Daoy (cell line): ENCODE measurements at regions not wholly inside any gene's neighbourhood (a gene's known extent, or its start where the extent isn't known, plus 50 kb on each side); places are given as distances from the start of the nearest gene placed in this dataset.
"Not testable (repeated sequence)": the region's sequence is repeated elsewhere in the genome, so short reads cannot be mapped to it uniquely, and the experiment has no call there.

Experiments
- DNase-seq: peaks from one replicate; pipeline ENCODE4 v3.0.0-alpha.2; 2015; ENCODE audit warnings: low read depth

GRCh38 chr6:20263059-20263458 lies 50.8 kb upstream of the MBOAT1 start:
- DNase-seq: no peak

GRCh38 chr6:20265842-20266241 lies 53.6 kb upstream of the MBOAT1 start:
- DNase-seq: no peak

DNA sequence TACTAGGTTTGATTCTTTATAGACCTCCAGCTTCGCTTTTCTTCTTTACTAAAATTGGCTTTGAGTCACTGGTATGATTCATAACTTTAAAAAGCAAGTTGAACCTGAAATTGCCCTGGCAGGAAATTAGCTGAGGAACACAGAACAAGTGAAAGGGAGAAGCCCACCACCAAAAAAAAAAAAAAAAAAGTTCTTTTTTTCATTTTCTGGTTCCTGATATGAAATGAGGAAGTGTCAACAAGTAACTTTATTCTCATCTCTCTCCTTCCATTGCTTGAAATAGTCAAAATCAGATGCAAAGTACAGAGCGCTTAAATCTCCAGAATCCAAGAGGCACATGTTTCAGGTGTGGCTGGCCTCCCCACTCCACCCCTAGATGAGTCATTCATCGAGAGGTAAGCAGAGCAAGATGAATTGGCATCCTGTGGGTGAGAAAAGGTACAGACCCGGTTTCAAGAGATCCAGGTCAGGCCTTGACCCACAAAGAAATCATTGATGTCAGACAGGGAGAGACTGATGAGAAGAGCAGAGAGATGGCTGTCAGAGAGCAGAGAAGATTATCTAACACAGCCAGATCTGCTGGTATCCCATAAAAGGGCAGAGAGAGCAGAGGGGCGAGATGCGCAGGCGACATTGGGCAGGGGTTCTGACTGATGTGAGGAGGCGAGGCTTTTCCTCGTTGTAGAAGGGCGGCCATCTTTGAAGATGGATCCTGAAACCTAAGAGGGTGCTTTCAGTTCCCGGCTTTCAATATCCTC lies 54.8 kb upstream of the MBOAT1 start:
- DNase-seq: no peak

DNA sequence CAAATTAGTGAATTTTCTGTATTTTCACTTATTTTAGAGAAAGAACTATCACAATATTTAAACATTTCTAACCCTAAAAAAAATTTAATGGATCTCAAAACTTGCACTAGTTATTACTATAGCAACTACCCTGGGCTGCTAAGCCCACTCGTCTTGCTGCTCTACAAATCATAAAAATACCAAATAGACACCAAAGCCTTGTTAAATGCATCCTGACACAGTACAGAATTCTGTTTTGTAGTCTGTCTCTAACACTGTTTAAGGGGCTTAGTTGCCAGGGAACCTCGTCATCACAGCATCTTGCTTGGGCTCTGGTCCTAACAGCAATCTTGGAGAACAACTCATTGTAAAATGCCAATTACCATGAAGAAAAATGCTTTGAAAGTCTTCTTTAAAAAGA lies 56.9 kb upstream of the MBOAT1 start:
- DNase-seq: no peak

DNA sequence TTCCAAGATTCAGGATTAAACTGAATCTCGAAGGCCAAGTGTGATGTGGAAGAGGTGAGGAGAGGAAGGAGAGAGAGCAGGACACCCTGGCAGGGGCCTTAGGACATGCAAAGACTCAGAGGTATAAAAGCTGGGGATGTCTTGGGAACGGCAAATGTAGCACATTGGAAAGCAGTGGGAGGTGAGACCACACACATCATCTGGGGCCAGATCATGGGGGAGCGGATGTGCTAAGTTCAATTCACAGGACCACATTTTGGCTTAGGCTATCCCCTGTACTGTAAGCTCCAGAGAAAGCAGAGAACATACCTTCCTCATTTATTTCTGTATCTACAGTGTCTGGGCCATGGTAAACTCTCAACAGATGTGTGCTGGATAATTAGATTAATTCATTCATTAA lies 59.5 kb upstream of the MBOAT1 start:
- no peak for DNase-seq

DNA sequence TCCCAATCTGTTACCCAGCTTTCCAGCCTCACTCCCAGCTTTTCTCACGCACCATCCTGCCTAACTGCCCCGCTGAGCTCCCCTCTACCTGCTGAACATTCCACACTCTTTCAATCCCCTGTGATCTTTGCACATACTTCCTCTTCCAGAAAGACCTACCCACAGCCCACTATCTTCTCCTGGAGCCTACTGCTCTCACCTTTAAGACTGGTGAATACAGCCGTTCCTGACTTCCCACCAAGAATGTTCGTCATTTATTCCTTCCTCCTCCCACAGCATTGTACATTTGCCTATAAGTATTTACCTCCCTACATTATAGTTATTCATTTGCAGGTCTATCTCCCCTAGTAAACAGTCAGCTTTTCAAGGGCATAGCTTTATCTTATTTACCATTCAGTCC lies 61.9 kb upstream of the MBOAT1 start:
- no peak for DNase-seq

DNA sequence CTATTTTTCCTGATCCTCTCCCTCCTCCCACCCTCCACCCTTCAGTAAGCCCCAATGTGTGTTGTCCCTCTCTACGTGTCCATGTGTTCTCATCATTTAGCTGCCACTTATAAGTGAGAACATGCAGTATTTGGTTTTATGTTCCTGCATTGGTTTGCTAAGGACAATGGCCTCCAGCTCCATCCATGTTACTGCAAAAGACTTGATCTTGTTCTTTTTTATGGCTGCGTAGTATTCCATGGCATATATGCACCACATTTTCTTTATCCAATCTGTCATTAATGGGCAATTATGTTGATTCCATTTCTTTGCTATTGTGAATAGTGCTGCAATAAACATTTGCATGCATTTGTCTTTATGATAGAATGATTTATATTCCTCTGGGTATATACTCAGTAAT lies 63.6 kb upstream of the MBOAT1 start:
- DNase-seq: not testable (repeated sequence)

DNA sequence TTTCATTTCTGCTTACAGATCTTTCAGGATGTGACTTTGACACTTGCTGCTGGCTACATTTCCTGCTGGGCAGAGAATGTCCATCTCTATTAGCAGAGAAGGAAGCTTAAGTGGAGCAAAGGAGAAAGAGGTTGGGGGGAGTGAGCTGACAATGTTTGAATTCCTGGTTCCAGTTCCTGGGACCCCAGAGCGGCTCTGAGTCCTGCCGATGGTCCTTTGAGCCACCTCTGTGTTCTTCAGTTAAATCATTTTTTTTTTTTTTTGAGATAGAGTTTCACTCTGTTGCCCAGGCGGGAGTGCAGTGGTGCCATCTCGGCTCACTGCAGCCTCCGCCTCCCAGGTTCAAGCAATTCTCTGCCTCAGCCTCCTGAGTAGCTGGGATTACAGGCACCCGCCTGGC lies 65.5 kb upstream of the MBOAT1 start:
- DNase-seq: not testable (repeated sequence)

DNA sequence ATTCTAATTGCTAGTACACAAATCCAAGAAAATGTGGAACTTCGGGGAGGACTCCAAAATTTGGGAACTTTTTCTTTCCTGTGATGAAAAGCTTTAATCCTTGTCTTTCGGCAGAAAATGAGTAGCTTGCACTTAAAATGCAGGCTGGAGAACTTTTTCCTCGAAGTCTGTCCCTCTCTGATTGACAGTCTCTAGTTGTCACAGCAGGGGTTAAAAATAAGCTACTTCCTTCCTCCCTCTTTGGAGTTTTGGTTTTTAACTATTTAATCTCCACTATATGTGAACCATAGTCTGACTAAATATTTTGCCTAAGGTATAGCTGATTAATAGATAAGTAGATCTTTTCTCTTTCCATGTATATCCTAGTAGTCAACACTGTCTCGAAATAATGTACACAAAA lies 66.8 kb upstream of the MBOAT1 start:
- no peak for DNase-seq

DNA sequence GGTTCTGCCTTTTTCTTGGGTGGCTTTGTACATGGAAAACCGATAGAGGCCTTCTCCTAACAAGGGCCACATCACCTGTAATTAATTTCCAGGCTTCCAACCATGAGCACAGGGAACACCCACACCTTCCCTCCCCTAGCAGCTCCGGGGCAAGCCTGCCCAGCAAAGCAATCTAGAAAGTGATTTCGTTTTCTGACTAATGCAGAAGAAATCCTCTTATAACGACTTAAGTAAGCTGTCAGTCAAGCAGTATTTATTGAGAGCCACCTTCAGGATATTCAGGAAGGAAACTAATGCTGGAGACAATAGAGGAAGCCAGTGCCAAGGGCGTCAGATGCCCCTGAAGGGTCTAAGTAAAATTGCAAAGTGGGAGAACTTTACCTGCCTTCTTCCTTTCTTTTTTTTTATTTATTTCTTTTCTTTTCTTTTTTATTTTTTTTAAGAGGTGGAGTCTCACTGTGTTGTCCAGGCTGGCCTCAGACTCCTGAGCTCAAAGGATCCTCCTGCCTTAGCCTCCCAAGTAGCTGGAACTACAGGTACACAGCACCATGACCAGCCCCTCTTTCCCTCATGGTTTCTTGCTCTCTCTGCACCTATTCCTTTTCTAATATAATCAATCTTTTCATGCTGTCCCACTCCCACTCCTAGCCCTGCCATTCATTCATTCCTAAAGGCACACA lies 67.5 kb upstream of the MBOAT1 start:
- no peak for DNase-seq

- DNase-seq: no peak
Measured at GRCh38 chr6:20280288-20280621, 68.0 kb upstream of the MBOAT1 start.

DNA sequence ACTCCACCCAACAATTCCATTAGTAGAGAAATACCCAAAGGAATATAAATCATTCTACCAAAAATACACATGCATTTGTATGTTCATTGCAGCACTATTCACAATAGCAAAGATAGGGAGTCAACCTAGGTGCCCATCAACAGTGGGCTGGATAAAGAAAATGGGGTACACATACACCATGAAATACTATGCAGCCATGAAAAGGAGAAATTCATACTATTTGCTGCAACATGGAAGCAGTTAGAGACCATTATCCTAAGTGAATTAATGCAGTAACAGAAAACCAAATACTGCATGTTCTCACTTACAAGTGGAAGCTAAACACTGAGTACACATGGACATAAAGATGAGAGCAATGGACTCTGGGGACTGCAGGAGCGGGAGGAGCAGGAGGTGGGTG lies 72.4 kb upstream of the MBOAT1 start:
- DNase-seq: no peak

DNA sequence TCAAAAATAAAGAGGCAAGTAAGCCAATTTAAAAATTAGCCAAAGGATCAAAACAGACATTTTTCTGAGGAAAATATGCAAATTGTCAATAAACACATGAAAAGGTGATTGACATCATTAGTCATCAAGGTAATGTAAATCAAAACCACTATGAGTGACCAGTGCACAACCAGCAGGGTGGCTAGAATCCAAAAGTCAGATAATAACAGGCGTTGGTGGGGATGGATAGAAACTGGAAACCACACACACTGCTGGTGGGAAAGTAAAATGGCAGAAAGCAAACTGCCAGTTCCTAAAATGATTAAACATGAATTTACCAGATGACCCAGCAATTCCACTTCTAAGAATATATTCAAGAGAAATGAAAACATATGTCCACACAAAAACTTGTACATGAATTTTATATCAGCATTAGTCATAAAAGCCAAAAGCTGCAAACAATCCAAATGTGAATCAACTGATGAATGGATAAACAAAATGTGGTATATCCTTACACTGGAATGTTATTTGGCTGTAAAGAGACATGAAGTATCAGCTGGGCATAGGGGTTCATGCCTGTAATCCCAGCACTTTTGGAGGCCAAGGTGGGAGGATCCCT lies 74.8 kb upstream of the MBOAT1 start:
- peak; percentile 18 for DNase-seq

- DNase-seq: peak; percentile 89
Measured at GRCh38 chr6:20291764-20292580, 79.7 kb upstream of the MBOAT1 start.

GRCh38 chr6:20292905-20293304 lies 80.6 kb upstream of the MBOAT1 start:
- no peak for DNase-seq

DNA sequence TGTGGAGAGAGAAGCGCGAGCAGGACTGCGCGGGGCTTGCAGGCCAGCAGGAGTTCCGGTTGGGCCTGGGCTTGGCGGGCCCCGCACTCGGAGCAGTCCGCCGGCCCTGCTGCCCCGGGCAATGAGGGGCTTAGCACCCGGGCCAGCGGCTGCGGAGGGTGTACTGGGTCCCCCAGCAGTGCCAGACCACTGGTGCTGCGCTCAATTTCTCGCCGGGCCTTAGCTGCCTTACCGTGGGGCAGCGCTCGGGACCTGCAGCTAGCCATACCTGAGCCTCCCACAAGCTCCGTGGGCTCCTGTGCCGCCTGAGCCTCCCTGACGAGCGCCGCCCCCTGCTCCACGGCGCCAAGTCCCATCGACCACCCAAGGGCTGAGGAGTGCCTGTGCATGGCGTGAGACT lies 89.0 kb upstream of the MBOAT1 start:
- DNase-seq: no peak

GRCh38 chr6:20302168-20302567 lies 89.9 kb upstream of the MBOAT1 start:
- no peak for DNase-seq

DNA sequence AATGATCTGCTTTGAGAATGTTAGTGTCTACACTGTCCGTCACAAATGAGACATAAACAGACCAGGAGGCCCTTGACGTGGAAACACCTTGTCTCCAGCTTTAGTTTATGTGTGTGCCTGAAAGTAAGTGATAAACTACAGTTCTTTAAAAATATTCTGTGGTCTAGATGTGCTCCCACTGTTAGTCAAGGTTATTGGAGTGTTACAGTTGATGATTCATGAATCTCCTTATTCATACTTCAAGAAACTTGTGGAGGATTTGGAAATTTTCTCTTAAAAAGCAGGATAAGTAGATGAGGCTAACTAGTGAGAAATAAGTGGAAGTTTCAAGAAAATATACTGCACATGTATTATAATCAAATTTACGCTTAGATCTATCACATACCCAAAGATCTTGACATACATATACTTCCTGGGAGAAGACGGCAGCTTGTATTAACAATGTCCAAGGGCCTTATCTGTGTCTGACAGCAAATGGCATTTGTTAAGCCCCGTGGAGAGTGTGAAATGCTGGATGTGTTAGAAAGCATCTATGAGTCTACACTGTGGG lies 90.5 kb upstream of the MBOAT1 start:
- DNase-seq: no peak

DNA sequence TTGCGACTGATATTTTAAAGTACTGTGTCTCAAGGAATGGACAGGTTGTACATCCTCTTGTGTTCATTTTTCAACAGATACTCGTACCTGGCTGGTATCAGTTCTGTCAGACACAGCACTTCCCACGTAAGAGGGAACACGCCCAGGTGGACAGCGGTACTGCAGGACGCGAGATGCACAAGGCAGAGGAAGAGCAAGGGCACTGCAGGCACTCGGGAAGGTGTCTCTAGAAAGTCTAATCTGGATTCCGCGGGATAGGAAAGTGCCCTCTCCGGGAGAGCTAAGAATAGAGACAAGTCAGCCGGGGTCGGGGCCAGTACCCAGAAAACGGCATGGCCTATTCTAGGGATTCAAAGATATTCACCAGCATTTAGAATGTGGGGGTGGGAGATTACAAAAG lies 94.2 kb upstream of the MBOAT1 start:
- no peak for DNase-seq

DNA sequence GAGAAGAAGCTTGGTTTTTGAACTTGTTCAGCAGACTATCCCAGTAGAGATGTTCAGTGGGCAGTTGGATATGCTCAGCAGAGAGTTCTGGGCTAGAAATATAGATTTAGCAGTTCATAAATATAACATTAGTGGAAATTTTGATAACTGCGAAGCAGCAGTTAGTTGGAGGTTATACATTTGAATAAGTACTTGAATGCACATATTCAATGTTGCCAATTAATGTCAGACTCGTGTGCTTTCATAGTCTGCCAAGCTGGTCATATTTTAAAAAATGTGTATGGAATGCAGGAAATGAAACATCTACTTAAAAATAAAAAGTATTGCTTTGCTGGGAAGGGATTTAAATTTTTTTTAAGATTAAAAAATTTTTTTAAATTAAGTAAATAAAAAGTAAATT lies 92.5 kb upstream of the E2F3 start:
- no peak for DNase-seq

- no peak for DNase-seq
Measured at GRCh38 chr6:20310185-20310584, 91.5 kb upstream of the E2F3 start.

- no peak for DNase-seq
Measured at GRCh38 chr6:20312606-20313005, 89.1 kb upstream of the E2F3 start.
